Liver (tissue), 3 donors: ENCODE measurements at regions not wholly inside any gene's neighbourhood (a gene's known extent, or its start where the extent isn't known, plus 50 kb on each side); places are given as distances from the start of the nearest gene placed in this dataset.

Source experiments
- FOXA1 ChIP-seq: IDR thresholded peaks from 2 replicates; pipeline ENCODE4 v1.6.1; 2016; ENCODE audit warnings: antibody characterized with exemption
- GABPA ChIP-seq, 2 donors: IDR thresholded peaks in 1 of 2; conservative IDR thresholded peaks in 1 of 2; 2 replicates each; pipeline ENCODE4 v1.6.1; 2016; ENCODE audit warnings: antibody characterized with exemption in 2 of 2, mild to moderate bottlenecking in 1 of 2, moderate library complexity in 1 of 2
- HNF4G ChIP-seq: IDR thresholded peaks from 2 replicates; pipeline ENCODE4 v1.6.1; 2016; ENCODE audit warnings: antibody characterized with exemption
- JUND ChIP-seq, 2 donors: IDR thresholded peaks; 2 replicates each; pipeline ENCODE4 v1.6.1; 2016; ENCODE audit warnings: antibody characterized with exemption in 2 of 2
- NR2F2 ChIP-seq: IDR thresholded peaks from 2 replicates; pipeline ENCODE4 v1.6.1; 2016; ENCODE audit warnings: antibody characterized with exemption
- RAD21 ChIP-seq, 2 donors: IDR thresholded peaks; 2 replicates each; pipeline ENCODE4 v1.6.1; 2016; ENCODE audit warnings: antibody characterized with exemption in 2 of 2, mild to moderate bottlenecking in 2 of 2
- SP1 ChIP-seq: IDR thresholded peaks from 2 replicates; pipeline ENCODE4 v1.6.1; 2018; ENCODE audit warnings: antibody characterized with exemption, mild to moderate bottlenecking
- TAF1 ChIP-seq: conservative IDR thresholded peaks from 2 replicates; pipeline ENCODE4 v1.6.1; 2016; ENCODE audit warnings: antibody characterized with exemption, mild to moderate bottlenecking
- YY1 ChIP-seq: IDR thresholded peaks from 2 replicates; pipeline ENCODE4 v1.6.1; 2016; ENCODE audit warnings: antibody characterized with exemption, mild to moderate bottlenecking
- TF ChIP-seq, protein P1 (sequence below): fragments of 150-350 bp; IDR thresholded peaks from 2 replicates; pipeline ENCODE4 v1.5.1; 2017; ENCODE audit warnings: improper control_type of control experiment, low read depth, low read length; ENCODE audit not compliant: missing input control
- TF ChIP-seq, protein P2 (sequence below): IDR thresholded peaks from 2 replicates; pipeline ENCODE4 v1.6.1; 2016; ENCODE audit warnings: antibody characterized with exemption
- TF ChIP-seq, protein P3 (sequence below): IDR thresholded peaks from 2 replicates; pipeline ENCODE4 v1.6.1; 2016; ENCODE audit warnings: antibody characterized with exemption
- TF ChIP-seq, protein P4 (sequence below): IDR thresholded peaks from 2 replicates; pipeline ENCODE4 v1.6.1; 2016; ENCODE audit warnings: antibody characterized with exemption, mild to moderate bottlenecking
- TF ChIP-seq, protein P5 (sequence below): IDR thresholded peaks from 2 replicates; pipeline ENCODE4 v1.6.1; 2016; ENCODE audit warnings: antibody characterized with exemption
- donor health status: healthy.
- donor health status: healthy.

DNA sequence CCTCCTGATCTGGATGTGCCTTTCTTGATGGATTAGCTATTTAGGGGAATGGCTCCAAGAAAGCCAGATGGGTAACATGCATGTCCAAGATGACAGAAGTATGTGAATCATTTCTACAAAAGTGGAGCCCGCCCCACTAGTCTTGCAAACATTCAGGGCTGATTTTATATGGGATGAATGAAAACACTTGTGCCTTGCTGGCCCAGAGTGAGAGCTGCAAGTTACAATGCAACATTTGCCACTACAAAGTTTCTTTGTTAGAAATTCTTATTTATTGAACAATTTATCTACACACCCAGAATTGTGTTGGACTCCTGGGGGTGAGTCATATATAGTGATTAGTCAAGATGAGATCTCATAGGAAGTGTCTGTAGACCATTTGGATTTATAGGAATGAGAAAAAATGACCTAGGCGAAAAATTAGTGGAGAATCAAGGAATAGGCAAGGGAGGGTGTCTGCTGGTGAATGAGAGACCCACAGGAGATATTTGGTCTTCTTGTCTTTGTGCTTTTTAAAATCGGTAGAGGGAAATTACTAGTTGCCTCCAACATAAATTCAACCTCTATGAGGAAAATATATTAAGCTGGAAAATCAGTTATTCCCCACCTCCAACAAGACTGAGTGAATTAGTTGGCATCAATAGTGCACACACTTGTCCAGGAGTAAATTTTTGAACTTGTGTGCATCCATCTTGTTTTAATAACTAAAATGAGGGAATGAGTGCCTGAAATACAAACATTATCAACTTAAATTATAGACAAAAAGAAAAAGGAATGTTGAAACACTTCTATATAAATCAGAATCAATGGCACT lies 53.5 kb upstream of the DCBLD2 start:
- TF ChIP-seq, protein P1, sequence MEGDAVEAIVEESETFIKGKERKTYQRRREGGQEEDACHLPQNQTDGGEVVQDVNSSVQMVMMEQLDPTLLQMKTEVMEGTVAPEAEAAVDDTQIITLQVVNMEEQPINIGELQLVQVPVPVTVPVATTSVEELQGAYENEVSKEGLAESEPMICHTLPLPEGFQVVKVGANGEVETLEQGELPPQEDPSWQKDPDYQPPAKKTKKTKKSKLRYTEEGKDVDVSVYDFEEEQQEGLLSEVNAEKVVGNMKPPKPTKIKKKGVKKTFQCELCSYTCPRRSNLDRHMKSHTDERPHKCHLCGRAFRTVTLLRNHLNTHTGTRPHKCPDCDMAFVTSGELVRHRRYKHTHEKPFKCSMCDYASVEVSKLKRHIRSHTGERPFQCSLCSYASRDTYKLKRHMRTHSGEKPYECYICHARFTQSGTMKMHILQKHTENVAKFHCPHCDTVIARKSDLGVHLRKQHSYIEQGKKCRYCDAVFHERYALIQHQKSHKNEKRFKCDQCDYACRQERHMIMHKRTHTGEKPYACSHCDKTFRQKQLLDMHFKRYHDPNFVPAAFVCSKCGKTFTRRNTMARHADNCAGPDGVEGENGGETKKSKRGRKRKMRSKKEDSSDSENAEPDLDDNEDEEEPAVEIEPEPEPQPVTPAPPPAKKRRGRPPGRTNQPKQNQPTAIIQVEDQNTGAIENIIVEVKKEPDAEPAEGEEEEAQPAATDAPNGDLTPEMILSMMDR: no peak
- TF ChIP-seq FOXA1 (no peak), RAD21 (IDR thresholded peaks at IDR 0.05) (no peak), GABPA (IDR thresholded peaks at IDR 0.05 in 1 of 2, conservative IDR thresholded peaks at IDR 0.05 in 1 of 2) (no peak), YY1 (no peak), NR2F2 (no peak), TAF1 (no peak), SP1 (no peak), JUND (IDR thresholded peaks at IDR 0.05) (no peak), HNF4G (no peak)
- TF ChIP-seq, protein P2, sequence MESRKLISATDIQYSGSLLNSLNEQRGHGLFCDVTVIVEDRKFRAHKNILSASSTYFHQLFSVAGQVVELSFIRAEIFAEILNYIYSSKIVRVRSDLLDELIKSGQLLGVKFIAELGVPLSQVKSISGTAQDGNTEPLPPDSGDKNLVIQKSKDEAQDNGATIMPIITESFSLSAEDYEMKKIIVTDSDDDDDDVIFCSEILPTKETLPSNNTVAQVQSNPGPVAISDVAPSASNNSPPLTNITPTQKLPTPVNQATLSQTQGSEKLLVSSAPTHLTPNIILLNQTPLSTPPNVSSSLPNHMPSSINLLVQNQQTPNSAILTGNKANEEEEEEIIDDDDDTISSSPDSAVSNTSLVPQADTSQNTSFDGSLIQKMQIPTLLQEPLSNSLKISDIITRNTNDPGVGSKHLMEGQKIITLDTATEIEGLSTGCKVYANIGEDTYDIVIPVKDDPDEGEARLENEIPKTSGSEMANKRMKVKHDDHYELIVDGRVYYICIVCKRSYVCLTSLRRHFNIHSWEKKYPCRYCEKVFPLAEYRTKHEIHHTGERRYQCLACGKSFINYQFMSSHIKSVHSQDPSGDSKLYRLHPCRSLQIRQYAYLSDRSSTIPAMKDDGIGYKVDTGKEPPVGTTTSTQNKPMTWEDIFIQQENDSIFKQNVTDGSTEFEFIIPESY: no peak
- TF ChIP-seq, protein P3, sequence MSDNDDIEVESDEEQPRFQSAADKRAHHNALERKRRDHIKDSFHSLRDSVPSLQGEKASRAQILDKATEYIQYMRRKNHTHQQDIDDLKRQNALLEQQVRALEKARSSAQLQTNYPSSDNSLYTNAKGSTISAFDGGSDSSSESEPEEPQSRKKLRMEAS: no peak
- TF ChIP-seq, protein P4, sequence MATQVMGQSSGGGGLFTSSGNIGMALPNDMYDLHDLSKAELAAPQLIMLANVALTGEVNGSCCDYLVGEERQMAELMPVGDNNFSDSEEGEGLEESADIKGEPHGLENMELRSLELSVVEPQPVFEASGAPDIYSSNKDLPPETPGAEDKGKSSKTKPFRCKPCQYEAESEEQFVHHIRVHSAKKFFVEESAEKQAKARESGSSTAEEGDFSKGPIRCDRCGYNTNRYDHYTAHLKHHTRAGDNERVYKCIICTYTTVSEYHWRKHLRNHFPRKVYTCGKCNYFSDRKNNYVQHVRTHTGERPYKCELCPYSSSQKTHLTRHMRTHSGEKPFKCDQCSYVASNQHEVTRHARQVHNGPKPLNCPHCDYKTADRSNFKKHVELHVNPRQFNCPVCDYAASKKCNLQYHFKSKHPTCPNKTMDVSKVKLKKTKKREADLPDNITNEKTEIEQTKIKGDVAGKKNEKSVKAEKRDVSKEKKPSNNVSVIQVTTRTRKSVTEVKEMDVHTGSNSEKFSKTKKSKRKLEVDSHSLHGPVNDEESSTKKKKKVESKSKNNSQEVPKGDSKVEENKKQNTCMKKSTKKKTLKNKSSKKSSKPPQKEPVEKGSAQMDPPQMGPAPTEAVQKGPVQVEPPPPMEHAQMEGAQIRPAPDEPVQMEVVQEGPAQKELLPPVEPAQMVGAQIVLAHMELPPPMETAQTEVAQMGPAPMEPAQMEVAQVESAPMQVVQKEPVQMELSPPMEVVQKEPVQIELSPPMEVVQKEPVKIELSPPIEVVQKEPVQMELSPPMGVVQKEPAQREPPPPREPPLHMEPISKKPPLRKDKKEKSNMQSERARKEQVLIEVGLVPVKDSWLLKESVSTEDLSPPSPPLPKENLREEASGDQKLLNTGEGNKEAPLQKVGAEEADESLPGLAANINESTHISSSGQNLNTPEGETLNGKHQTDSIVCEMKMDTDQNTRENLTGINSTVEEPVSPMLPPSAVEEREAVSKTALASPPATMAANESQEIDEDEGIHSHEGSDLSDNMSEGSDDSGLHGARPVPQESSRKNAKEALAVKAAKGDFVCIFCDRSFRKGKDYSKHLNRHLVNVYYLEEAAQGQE: no peak
- TF ChIP-seq, protein P5, sequence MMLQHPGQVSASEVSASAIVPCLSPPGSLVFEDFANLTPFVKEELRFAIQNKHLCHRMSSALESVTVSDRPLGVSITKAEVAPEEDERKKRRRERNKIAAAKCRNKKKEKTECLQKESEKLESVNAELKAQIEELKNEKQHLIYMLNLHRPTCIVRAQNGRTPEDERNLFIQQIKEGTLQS: no peak
